HG02642 (cell line): ENCODE measurements at regions not wholly inside any gene's neighbourhood (a gene's known extent, or its start where the extent isn't known, plus 50 kb on each side); places are given as distances from the start of the nearest gene placed in this dataset.

Source experiments
- ATAC-seq: cut with Tn5 transposase; IDR thresholded peaks from one replicate; pipeline ENCODE4 v1.9.1; 2021; ENCODE audit warnings: mild to moderate bottlenecking; ENCODE audit not compliant: unreplicated experiment, poor library complexity

DNA sequence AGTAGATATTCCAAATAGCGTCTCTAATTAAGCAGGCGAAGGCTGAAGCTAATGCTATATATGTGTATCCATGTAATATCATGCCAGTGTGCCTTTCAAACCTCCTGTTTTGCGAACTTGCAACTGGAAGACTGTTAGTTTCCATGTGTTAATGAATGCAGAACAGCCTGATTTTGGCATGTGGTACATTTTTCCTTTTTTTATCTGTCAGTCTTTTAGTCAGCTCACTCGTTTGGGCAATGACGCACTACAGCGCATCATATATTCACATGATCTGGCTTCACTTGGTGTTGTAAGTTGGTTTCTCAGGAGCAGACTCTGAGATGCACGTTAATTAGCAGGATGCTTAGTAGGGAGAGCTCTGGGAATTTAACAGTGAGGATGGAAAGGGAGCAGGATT lies 210.4 kb upstream of the CA10 start:
- no peak for ATAC-seq

DNA sequence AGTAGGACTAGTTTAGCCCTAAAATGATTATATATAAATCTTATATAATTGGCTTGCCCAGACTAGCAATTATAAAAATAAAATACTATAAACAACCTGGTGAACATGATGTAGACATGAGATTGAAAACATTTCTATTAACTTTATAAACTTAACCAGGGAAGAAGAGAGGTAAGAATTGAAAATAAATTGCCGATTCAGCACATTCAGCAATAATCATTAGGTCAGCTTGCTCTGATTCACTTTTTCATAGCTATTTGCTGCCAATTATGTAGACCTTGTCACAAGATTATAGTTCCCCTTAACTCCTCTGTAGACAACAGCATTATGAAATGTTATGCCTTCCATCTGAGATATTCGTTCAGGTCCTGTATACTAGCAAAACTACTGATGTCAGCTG lies 199.3 kb upstream of the CA10 start:
- ATAC-seq, result no peak

DNA sequence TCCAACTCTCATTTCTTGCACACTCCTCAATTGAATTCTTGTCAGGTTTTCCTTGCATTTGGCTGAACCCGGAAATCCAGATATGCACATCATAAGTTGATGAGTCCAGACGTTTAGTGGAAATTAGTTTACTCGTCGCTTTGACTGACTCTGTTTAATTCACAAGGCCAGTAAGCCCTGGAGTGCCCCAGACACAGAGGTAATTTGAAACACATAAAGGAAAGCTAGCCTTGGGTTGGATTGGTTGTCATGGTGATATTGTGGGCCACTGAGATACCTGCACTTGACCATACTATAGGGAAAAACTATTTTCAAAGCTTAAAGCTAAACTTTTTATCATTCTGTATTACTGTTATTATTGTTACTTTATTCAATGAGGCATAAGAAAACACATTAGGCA lies 178.3 kb upstream of the CA10 start:
- ATAC-seq, result no peak

DNA sequence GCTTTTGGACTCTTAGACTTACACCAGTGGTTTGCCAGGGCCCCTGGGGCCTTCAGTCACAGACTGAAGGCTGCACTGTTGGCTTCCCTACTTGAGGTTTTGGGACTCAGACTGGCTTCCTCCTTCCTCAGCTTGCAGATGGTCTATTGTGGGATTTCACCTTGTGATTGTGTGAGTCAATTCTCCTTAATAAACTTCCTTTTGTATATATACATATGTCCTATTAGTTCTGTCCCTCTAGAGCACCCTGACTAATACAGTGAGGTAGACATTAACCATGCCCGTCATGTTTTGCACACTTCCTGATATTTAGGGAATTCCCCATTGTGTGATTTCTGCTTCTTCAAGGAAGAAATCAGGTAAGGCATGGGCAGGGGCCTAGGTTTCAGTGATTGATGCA lies 147.8 kb upstream of the CA10 start:
- ATAC-seq, result no peak

DNA sequence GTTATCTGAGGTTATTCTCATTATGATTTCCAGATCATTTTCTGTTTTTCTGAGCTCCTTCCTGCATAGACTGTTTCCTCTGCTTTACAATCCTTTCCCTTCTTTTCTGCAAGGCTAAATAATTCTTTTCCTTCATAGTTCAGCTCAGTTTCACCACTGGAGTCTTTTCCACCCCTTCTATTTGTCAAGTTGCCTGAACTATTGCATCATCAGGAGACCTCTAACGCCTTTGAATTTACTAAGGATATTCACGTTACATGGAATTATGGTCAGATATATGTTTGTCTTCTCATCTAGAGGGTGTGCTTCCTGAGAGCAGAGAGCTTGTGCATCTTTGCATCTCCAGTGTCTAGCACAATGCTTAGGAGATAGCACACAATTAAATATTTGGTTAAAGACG lies 140.4 kb upstream of the CA10 start:
- no peak for ATAC-seq

DNA sequence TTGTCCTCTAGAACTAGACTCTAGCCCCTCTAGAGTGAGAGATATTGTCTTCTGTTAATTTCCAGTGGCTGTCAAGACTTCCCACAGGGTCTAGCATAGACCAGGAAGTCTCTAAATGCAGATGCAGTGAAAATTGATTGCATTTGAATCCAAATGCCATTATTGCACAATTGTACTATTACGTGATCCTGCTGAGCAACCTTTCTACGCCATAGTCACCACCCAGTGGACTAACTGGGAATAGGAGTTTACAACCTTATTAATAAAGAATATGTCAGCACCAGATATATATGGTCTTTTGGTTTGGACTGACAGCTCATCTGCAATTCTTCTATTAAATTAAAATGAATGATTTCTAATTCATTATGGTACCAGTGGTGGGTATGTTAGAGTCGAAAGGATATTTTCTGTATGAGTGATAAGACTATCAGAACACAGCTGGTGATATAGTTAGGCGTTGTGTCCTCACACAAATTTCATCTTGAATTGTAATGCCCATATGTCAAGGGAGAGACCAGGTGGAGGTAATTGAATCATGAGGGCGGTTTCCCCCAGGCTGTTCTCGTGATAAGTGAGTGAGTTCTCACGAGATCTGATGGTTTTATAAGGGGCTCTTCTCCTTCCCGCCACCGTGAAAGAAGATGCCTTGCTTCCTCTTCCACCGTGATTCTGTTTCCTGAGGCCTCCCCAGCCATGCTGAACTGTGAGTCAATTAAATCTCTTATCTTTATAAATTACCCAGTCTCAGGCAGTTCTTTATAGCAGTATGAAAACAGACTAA lies 138.9 kb upstream of the CA10 start:
- no peak for ATAC-seq

DNA sequence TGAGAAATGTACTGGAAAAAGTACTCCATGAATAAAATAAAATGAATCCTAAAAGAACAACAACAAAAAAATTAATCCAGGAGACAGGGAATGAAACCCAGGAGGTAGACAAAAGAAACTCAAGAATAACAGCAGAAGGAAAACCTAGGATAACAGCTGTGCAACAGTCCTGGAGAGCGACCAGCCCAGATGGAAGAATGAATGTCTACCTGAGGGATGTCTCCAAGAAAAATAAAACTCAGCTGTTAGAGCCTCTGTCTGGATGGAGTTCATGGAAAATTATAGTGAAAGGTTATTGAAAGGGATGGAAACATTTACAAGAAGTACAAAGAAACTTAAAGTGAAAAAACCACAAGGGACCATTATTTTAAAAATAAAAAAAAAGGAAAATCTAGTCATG lies 135.8 kb upstream of the CA10 start:
- ATAC-seq, result no peak

DNA sequence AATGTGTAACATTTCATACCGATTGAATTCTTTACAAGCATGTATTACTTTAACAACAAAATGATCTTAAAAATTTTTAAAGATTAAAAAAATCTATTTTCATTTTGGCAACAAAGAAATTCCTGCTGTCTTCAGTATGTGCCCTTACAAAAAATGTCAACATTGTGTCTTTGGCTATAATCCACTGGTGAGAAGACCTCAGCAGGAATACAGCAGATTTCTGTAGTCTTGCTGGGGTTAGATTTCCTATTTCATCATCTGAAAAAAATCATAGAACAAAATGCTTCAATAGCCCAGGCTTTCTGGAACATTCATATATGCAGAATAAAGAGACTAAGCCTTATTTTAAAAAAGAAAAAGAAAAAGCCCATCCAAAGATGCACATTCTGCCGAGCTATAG lies 129.1 kb upstream of the CA10 start:
- ATAC-seq, result no peak

DNA sequence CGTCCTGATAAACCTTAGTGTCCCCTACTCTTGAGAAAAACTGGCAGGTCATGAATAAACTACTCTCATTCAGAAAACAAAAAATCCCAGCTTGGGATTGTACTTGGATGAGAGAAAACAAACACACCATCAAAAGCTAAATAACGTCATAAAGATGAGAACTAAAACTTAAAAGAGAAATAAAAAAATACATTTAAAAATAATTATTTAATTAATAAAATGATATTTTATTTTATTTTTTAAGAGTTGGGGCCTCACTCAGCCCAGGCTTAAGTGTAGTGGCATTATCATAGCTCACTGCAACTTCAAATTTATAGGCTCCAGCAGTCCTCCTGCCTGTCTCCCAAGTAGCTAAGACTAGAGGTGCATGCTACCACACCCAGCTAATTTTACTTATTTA lies 125.4 kb upstream of the CA10 start:
- ATAC-seq, result no peak

DNA sequence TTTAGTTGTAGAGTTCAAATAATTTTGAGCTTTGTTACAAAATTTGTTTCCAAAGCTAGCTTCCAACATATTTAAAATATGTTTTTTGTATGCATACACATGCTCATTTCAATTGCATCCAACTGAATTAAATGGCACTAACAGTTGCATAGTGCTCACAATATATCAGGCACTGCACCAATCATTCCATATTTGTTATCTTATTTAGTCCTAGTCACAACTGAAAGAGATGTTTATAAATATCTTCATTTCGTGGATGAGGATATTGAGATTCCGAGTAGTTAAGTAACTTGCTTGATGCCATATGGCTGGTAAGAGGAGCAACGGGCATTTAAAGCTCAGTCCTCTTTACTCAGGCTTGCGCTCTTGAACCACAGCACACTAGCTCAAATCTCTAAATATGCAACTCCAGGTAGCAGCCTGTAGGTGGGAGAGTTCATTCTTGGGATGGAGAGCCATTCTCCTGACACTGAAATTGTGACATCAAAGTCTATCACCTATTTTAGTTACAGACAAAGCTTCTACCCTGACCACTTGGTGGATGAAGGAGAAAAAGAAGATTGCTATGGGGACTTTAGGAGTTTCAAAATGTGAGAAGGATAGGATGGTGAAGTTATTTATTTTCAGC lies 118.0 kb upstream of the CA10 start:
- ATAC-seq, result no peak

DNA sequence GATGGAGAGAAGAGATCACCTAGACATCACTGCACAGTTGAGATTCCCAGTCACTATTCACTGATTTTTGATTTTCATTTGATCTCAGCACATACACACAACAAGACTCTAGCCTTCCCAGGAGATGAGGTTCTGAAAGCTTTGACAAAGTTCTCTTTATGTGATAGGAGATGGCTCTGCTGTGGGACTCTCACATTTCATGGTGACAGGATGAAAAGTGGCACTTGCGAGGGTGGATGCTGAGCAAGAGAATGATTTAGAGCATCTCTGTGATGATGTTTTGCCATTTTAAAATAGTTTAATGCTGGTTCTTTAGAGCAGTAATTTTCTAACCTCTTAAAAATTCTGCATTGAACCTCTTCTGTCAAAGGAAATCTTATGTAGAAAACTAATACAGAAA lies 113.3 kb upstream of the CA10 start:
- no peak for ATAC-seq

DNA sequence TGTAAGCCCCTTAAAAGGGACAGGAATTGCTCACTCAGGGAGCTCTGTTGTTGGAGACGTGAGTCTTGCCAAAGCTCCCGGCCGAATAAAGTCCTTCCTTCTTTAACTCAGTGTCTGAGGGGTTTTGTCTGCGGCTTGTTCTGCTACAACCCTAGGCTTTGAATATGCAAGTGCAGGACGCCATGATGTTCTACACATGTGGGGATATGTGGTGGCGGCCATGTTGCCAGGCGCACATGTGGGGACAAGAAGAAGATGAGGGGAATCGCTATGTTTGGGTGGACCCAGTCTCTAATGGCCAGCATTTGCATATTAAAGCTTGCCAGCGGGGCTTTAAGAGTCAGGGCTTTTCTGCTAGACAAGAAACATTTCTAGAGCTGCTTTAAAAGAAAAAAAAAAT lies 96.8 kb upstream of the CA10 start:
- ATAC-seq, result no peak

DNA sequence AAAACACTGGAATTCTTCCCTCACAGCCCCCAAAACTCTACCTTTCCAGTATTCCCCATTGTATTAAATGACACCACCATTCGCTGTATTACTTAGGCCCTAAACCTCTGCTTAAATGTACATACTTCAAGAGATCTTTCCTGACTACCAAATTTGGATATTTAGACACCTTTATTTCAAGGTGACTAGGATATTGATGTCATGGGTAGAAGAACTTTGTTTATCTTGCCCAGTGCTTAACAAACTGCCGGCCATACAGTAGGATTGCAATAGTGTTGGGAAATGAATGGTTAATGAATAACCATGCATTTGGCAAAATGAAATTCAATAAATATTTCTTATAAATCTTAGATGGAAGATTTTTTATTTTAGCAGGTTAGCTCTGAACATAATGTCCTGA lies 86.2 kb upstream of the CA10 start:
- no peak for ATAC-seq

DNA sequence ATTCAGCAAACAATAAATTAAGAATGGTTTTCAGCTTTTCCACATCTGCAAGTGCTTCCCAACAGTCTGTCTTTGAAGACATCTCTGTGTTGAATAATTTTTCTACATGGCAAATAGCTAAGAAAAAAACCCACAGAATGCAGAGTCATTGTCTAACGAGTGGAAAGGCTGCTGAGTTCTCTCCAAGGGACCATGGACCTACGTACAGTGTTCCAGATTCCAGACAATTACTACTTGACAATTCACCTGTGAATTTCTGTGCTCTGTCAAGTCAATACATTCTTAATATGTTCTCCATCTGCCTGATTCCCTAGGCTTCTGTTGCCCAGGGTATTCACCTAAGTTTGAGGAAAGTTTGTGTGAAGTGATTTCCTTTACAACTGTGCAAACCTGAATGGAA lies 83.8 kb upstream of the CA10 start:
- no peak for ATAC-seq

DNA sequence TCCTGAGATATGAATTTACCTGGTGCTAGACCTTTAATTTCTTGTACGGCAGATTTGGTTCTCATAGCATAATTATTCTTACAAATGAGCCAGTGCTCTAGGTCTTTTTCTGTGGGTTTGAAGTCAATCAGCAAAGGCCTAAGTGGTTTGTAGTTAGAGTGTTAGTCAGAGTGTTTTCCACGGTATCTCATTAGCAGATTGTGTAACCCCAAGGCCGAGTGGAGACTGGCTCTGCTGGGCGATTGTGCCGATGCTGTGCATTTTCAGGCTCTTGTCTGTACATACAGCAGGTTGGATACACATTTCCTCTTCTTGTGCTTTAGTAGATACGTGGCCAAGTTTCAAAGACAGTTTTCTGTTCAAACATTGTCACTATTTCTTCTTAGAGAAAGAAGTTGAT lies 78.6 kb upstream of the CA10 start:
- no peak for ATAC-seq

DNA sequence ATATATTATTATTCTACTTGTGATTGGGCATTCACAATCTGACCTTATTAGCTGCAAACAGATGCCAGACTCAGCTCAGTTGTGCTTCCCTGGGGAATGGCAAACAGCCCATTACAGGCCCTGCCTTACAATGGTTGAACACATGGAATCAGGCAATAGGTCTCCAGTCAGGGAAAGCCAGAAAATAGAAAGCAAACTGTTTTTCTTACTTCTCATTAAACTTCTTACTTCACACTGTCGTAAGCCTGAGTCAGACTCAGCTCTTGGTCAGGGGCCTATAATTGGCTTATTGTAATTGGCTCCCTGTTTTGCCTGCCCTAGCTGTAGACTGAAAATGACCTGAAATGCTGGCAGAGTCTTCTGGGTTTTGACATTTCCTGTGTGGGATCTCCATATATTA lies 77.0 kb upstream of the CA10 start:
- no peak for ATAC-seq

DNA sequence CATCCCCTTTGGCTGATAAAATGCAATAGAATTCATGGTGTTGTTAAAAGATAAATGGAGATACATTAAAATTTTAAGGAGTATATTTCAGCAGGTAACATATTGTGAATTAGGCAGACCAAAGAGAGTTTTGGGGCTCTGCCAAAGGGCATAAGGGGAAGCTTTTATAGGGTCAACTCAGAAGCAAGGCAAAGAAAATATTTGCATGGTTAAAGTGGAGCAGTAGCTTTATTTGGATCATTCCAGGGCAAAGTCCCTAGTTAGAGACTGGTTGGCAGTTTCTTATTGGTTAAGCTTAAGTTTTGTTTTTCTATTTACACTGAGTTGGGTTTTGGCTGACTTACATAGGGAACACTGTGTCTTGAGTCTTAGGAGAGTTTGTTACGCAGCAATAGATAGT lies 75.1 kb upstream of the CA10 start:
- no peak for ATAC-seq

DNA sequence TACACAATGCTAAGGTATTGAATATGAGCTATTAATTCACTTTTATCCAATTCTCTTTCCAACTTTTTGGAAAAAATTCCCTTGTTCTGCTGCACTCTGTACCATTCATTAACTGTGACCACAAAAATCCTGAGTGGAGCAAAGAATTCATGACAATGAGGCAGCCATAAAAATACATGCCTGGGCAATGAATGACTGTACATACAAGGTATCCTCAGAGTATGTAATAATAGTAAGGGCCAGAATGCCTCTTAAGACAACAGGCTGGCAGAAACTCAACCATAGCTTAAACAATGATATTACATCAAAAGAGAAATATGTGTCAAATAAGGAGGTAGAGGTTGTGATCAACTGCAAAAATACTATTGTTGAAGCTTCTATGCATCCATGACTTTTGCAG lies 74.7 kb upstream of the CA10 start:
- no peak for ATAC-seq

DNA sequence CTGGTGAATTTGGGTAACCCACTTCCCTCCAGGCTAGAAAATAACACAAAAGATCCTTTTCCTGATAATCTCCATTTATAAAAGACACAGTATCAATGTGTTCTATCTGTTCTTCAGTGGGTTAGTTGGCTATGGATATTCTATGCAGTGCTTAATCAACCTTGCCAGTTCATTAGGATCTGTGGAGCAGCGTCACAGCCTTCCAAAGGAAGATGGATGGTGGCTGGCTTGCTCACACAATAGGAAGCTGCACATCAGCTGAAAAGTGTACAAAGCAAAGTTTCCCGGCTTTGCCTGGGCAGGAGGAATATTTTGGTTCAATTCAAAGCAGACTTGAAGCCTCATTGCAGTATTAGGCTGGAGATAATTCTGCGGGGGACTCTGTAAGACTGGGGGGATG lies 70.3 kb upstream of the CA10 start:
- ATAC-seq, result no peak

DNA sequence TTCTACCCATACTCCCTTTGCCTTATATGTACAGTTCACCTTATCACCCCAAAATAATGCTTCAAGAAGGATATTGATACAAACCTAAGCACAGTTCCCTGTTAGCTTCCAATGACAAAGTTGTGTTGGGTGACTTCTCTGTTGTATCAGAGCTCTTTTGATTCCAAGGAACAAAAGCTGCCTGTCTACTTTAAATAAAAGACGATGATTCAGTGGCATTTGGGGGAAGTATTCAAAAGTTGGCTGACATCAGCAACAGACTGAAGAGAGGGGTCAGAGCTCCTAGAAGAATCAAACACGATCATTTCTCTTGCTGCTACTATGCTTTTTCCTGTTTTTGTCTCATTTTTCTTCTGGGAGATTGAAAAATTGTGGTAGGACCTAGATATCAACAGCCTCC lies 69.4 kb upstream of the CA10 start:
- ATAC-seq, result no peak

DNA sequence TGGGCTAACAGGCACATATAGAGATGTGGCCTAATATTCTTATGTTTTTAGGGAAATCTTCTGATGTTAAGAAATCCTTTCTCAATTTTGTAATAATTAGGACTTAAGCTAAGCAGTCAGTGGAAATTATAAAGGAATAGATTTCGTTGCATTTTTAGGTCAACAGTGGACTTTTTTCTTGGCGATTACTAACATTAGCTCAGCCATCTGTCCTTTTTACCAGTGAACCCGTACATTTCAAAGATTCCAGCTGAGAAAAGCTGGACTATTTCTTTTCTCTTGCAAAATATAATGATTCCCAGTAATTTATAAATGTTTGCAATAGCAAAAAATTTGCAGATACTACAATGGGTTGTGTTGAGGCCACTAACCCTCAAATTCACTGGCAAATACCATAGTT lies 54.9 kb upstream of the CA10 start:
- no peak for ATAC-seq

DNA sequence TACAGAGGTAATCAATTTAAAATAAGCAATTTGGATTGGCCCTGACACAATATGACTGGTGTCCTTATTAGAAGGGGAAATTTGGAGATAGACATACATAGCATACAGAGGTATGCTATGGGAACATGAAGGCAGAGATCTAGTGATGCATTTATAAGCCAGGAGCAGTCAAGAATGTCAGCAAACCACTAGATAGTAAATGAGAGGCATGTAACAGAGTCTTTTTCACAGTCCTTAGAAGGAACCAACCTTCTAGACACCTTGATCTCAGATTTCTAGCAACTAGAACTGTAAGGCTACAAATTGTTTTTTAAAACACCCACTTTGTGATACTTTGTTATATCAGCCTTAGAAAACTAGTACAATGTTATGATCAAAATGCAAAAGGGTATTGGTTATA lies 54.3 kb upstream of the CA10 start:
- no peak for ATAC-seq
